T-helper 2 cell treated with Interferon-gamma antibody and Interleukin-4, amounts not matched to agents 5 μg/mL and 100 μg/mL, for 36 hours (primary cell): ENCODE measurements at regions not wholly inside any gene's neighbourhood (a gene's known extent, or its start where the extent isn't known, plus 50 kb on each side); places are given as distances from the start of the nearest gene placed in this dataset.
A peak's percentile ranks its signal among the peaks of the same experiment; 100 is the strongest.

ENCODE experiments used
- DNase-seq: peaks from one replicate; pipeline ENCODE4 v3.0.0; 2021; ENCODE audit warnings: low spot score
- H3K27ac Mint-ChIP-seq: one replicate; pipeline ENCODE4 v1.8.0; 2021; ENCODE audit warnings: mild to moderate bottlenecking, mixed read lengths
- H3K27me3 Mint-ChIP-seq: one replicate; pipeline ENCODE4 v1.8.0; 2021; ENCODE audit warnings: low read depth, mixed read lengths
- H3K36me3 Mint-ChIP-seq: one replicate; pipeline ENCODE4 v1.8.0; 2021; ENCODE audit warnings: low read depth, mixed read lengths
- H3K4me1 Mint-ChIP-seq: one replicate; pipeline ENCODE4 v1.8.0; 2021; ENCODE audit warnings: low read depth, mixed read lengths
- H3K4me3 Mint-ChIP-seq: one replicate; pipeline ENCODE4 v1.8.0; 2022; ENCODE audit warnings: mild to moderate bottlenecking, moderate library complexity, mixed read lengths
- H3K9me3 Mint-ChIP-seq: one replicate; pipeline ENCODE4 v1.8.0; 2021; ENCODE audit warnings: mixed read lengths

- Mint-ChIP-seq H3K27me3 (peaks cover 43% of the 10 kb centered on the region), H3K36me3 (no peaks in the 10 kb centered on the region), H3K4me3 (no peak overlapping the region), H3K27ac (no peak overlapping the region), H3K9me3 (no peaks in the 10 kb centered on the region), H3K4me1 (peaks cover 6% of the 10 kb centered on the region)
- DNase-seq, result no peak
Observed at GRCh38 chr11:13850231-13851005, 112.1 kb upstream of the SPON1 start.

DNA sequence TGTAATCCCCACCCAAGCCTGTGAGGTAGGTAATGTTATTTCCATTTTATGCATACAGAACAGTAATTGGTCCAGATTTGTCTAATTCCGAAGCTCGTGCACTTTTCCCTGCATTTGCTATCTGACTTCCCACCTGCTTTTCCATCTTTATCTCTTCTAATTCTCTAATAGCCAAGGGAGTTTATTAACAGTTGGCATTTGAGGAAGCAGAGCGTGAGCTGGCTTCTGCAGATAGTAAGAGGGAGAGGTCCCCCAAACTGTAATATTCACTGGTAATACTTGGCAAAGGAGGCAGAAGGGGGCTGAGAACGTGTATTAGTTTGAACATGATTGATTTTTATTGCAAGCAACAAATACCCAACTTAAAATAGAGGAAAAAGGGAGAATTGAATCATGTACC, 110.8 kb upstream of the SPON1 start:
- H3K4me1 Mint-ChIP-seq, result peaks cover 6% of the 10 kb centered on the region
- no peak overlapping the region for H3K4me3 Mint-ChIP-seq
- no peaks in the 10 kb centered on the region for H3K9me3 Mint-ChIP-seq
- no peak for DNase-seq
- H3K36me3 Mint-ChIP-seq, result no peaks in the 10 kb centered on the region
- H3K27me3 Mint-ChIP-seq, result peaks cover 53% of the 10 kb centered on the region
- no peak overlapping the region for H3K27ac Mint-ChIP-seq

- Mint-ChIP-seq H3K4me1 (peaks cover 6% of the 10 kb centered on the region), H3K4me3 (no peak overlapping the region), H3K27me3 (peaks cover 53% of the 10 kb centered on the region), H3K27ac (no peak overlapping the region), H3K9me3 (no peaks in the 10 kb centered on the region), H3K36me3 (no peaks in the 10 kb centered on the region)
- DNase-seq, result no peak
Observed at GRCh38 chr11:13852481-13852880, 110.0 kb upstream of the SPON1 start.

DNA sequence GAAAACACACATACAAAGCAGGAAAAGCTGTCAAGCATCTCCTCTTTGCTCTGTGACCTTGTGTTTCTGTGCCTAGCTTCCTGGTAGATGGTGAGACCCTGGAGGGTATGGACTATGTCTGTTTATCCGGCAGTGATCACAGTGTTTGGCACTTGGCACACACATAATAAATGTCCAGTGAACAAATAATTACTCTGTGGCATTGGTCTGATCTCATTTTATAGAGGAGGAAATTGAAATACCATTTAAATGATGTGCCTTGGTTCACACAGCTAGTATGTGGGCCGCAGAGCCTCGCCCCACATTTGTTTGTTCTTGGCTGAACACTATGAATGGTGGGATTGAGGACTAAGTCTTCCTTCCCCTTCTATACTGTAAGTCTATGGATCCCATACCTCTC, 104.7 kb upstream of the SPON1 start:
- Mint-ChIP-seq H3K9me3 (peaks cover 4% of the 10 kb centered on the region), H3K27me3 (peaks cover 17% of the 10 kb centered on the region), H3K4me1 (peaks cover 10% of the 10 kb centered on the region), H3K27ac (no peak overlapping the region), H3K36me3 (no peaks in the 10 kb centered on the region), H3K4me3 (no peak overlapping the region)
- DNase-seq, result no peak

DNA sequence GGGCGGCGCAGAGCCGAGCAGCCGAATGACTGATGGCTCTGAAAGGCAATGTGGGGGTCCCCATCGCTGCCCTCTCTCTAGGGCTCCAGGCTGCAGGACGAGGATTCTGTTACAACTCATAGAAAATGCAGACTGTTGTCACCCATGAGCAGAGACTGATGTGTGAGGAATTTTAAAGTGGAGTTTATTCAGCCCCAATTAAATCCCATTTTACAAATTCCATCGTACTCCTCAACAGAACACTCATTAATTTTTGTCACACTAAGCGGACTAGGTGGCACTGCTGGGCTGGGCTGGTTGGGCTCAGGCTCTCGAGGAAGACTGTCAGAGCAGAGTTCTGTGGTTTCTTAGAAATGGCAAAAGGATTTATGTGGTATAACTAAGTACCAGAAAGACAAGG, 102.6 kb upstream of the SPON1 start:
- H3K4me3 Mint-ChIP-seq, result no peak overlapping the region

DNA sequence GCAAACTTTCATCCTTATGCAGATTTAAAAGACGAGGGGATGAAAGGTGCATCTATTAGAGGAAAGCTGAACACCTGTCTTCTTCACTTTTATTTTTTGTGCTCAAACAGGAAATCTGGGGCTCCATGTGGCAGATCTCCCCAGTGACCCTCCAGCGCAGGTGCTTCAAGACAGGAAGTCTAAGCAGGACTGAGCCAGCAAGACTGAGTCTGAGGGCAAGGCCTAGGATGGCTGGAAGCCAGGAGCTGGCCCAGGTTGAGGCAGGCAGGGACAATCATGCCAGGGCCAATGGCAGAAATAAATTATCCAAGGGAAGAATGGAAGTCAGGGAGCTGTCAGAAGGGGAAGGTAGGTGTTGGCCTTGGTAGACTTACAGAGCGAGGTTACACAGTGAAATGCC, 101.1 kb upstream of the SPON1 start:
- H3K9me3 Mint-ChIP-seq, result peaks cover 4% of the 10 kb centered on the region
- peaks cover under 1% of the 10 kb centered on the region for H3K27me3 Mint-ChIP-seq
- peaks cover 17% of the 10 kb centered on the region for H3K4me1 Mint-ChIP-seq
- peaks cover 2% of the 10 kb centered on the region for H3K36me3 Mint-ChIP-seq
- DNase-seq, result no peak
- H3K4me3 Mint-ChIP-seq, result no peak overlapping the region
- no peak overlapping the region for H3K27ac Mint-ChIP-seq

More for the DNA sequence above, 102.6 kb upstream of the SPON1 start:
- Mint-ChIP-seq H3K27ac (no peak overlapping the region), H3K4me1 (peaks cover 17% of the 10 kb centered on the region), H3K27me3 (peaks cover 13% of the 10 kb centered on the region), H3K9me3 (peaks cover 4% of the 10 kb centered on the region), H3K36me3 (no peaks in the 10 kb centered on the region)
- no peak for DNase-seq

- Mint-ChIP-seq H3K9me3 (peaks cover 4% of the 10 kb centered on the region), H3K27ac (no peak overlapping the region), H3K27me3 (no peaks in the 10 kb centered on the region), H3K4me3 (no peak overlapping the region), H3K4me1 (peaks cover 19% of the 10 kb centered on the region), H3K36me3 (peaks cover 2% of the 10 kb centered on the region)
- DNase-seq, result no peak
Observed at GRCh38 chr11:13862845-13863392, 99.6 kb upstream of the SPON1 start.

DNA sequence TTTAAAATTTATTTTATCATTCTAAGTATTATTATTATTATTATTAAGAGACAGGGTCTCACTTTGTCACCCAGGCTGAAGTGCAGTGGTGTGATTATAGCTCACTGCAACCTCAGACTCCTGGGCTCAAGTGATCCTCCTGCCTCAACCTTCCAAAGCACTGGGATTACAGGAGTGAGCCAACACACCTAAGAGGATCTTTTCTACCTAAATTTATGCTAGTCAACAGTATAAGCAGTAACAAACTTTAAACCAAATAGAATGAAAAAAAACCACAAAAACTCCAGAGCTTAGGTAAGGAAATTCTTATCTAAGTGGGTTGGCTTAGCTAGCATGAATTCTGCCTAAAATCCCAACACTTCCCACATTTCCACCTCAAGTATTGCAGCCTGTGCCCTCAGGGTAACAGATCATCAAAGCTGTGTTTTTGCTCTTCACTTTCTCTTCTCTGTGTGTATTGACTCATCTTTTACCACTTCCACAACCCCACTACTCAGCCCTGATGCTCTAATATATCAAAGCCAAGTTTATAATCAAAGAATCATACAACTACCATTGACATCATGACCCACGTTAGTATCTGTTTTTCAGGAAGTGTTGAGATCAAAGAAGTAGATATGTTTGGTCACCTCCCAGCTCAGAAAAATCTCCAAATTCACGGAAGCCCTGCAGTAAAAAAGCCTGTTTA, 93.7 kb upstream of the SPON1 start:
- Mint-ChIP-seq H3K4me1 (peaks cover 35% of the 10 kb centered on the region), H3K27ac (peak overlapping the region; percentile 90), H3K36me3 (peaks cover 5% of the 10 kb centered on the region), H3K9me3 (peaks cover 4% of the 10 kb centered on the region), H3K27me3 (peaks cover 26% of the 10 kb centered on the region), H3K4me3 (peak overlapping the region; percentile 60)
- DNase-seq, result peak; percentile 30

GRCh38 chr11:13869398-13869886, 93.1 kb upstream of the SPON1 start:
- peaks cover 35% of the 10 kb centered on the region for H3K4me1 Mint-ChIP-seq
- H3K4me3 Mint-ChIP-seq, result peak overlapping the region; percentile 60
- peak overlapping the region; percentile 90 for H3K27ac Mint-ChIP-seq
- H3K27me3 Mint-ChIP-seq, result peaks cover 26% of the 10 kb centered on the region
- H3K36me3 Mint-ChIP-seq, result peaks cover 5% of the 10 kb centered on the region
- DNase-seq, result no peak
- H3K9me3 Mint-ChIP-seq, result peaks cover 4% of the 10 kb centered on the region

DNA sequence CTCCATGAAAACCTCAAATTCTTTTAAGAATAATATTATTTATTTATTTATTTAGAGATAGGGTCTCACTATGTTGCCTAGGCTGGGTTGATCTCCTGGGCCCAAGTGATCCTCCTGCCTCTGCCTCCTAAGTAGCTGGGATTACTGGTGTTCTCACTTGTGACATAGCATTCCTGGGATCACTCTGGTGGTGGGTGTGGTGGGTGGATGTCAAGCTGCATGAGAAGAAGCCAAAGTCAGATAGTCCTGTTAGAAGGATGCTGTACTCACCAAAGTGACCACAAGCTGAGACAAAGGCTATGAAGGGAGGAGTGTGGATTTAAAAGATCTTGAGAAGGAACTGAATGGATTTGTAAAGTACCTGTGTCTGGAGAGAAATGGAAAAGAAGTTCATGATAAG, 87.9 kb upstream of the SPON1 start:
- H3K4me1 Mint-ChIP-seq, result peaks cover 22% of the 10 kb centered on the region
- peaks cover 29% of the 10 kb centered on the region for H3K27me3 Mint-ChIP-seq
- peaks cover 4% of the 10 kb centered on the region for H3K36me3 Mint-ChIP-seq
- H3K4me3 Mint-ChIP-seq, result no peak overlapping the region
- DNase-seq, result no peak
- H3K27ac Mint-ChIP-seq, result no peak overlapping the region
- H3K9me3 Mint-ChIP-seq, result peaks cover 4% of the 10 kb centered on the region

DNA sequence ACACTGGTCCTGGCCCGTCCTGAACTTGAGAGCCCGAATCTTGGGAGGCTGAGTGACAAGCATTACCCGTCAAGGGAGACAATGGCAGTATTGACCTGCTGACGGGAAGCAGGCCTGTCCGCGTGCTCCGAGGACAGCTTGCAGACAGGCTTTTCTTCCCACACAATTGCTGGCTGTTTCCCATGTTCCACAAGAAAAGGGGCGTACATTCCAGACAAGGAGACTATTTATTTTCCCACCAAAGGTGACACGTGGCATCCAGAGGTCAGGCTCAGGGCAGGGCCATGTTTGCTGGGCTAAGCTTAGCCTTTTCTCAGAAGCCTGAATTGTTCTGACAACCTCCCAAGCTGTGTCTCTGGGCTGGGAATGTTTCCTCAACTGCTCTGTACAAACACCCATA, 86.9 kb upstream of the SPON1 start:
- Mint-ChIP-seq H3K27me3 (peaks cover 27% of the 10 kb centered on the region), H3K4me1 (peaks cover 16% of the 10 kb centered on the region), H3K4me3 (no peak overlapping the region), H3K27ac (no peak overlapping the region), H3K36me3 (peaks cover 4% of the 10 kb centered on the region), H3K9me3 (peaks cover 4% of the 10 kb centered on the region)
- DNase-seq, result no peak

GRCh38 chr11:13876423-13876822, 86.1 kb upstream of the SPON1 start:
- DNase-seq, result no peak
- Mint-ChIP-seq H3K27me3 (peaks cover 19% of the 10 kb centered on the region), H3K27ac (no peak overlapping the region), H3K9me3 (peaks cover 1% of the 10 kb centered on the region), H3K4me3 (no peak overlapping the region), H3K36me3 (peaks cover 1% of the 10 kb centered on the region), H3K4me1 (peaks cover 11% of the 10 kb centered on the region)

GRCh38 chr11:13878077-13878476, 84.4 kb upstream of the SPON1 start:
- Mint-ChIP-seq H3K27me3 (peaks cover 9% of the 10 kb centered on the region), H3K9me3 (no peaks in the 10 kb centered on the region), H3K27ac (no peak overlapping the region), H3K36me3 (no peaks in the 10 kb centered on the region), H3K4me3 (no peak overlapping the region), H3K4me1 (peaks cover 9% of the 10 kb centered on the region)
- no peak for DNase-seq

- peaks cover 6% of the 10 kb centered on the region for H3K4me1 Mint-ChIP-seq
- no peak overlapping the region for H3K4me3 Mint-ChIP-seq
- no peaks in the 10 kb centered on the region for H3K9me3 Mint-ChIP-seq
- no peaks in the 10 kb centered on the region for H3K36me3 Mint-ChIP-seq
- H3K27ac Mint-ChIP-seq, result no peak overlapping the region
- peaks cover 5% of the 10 kb centered on the region for H3K27me3 Mint-ChIP-seq
- no peak for DNase-seq
Observed at GRCh38 chr11:13880634-13881033, 81.9 kb upstream of the SPON1 start.
